Testis (tissue), 2 donors: ENCODE measurements at regions not wholly inside any gene's neighbourhood (a gene's known extent, or its start where the extent isn't known, plus 50 kb on each side); places are given as distances from the start of the nearest gene placed in this dataset.

Experiments used
- POLR2A ChIP-seq: fragments of 450-650 bp; IDR thresholded peaks from one replicate; pipeline ENCODE4 v1.6.1; 2017; ENCODE audit warnings: antibody characterized with exemption, mild to moderate bottlenecking, moderate library complexity
- TF ChIP-seq, protein P1 (sequence below), 3 experiments: fragments of 450-650 bp in 2 of 3; fragments of 200-600 bp in 1 of 3; sonication (generic) in 1 of 3; IDR thresholded peaks; one replicate each; pipeline ENCODE4 v1.5.1; 2016 to 2019; ENCODE audit warnings: antibody characterized with exemption in 3 of 3, mild to moderate bottlenecking in 2 of 3, moderate library complexity in 1 of 3

DNA sequence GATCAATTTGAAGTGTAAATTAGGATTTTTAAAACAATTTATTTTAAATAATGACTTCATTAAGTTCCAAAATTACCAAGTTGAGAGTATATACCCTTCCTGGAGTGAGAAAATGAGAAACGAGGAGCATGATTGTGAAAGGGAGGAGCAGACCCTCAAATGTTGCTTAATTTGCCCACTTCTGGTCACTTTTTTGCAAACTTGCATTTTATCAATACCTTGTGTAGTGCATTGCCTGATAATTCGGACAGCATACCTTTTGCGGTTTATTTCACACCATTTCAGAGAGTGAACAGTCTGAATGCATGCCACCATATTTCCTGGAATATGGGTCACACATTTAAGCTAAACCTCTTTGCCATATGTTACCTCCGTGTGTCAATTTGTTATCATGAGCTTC is 669.7 kb downstream of the RNF144A start:
- TF ChIP-seq, protein P1, sequence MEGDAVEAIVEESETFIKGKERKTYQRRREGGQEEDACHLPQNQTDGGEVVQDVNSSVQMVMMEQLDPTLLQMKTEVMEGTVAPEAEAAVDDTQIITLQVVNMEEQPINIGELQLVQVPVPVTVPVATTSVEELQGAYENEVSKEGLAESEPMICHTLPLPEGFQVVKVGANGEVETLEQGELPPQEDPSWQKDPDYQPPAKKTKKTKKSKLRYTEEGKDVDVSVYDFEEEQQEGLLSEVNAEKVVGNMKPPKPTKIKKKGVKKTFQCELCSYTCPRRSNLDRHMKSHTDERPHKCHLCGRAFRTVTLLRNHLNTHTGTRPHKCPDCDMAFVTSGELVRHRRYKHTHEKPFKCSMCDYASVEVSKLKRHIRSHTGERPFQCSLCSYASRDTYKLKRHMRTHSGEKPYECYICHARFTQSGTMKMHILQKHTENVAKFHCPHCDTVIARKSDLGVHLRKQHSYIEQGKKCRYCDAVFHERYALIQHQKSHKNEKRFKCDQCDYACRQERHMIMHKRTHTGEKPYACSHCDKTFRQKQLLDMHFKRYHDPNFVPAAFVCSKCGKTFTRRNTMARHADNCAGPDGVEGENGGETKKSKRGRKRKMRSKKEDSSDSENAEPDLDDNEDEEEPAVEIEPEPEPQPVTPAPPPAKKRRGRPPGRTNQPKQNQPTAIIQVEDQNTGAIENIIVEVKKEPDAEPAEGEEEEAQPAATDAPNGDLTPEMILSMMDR (IDR thresholded peaks at IDR 0.05) = no peak
- TF ChIP-seq POLR2A = no peak
